Endothelial cell of umbilical vein (primary cell): ENCODE measurements at regions not wholly inside any gene's neighbourhood (a gene's known extent, or its start where the extent isn't known, plus 50 kb on each side); places are given as distances from the start of the nearest gene placed in this dataset.

Source experiments
- BruUV-seq: library from RNA; stranded (reverse); fragments of 400-500 nt; replicated peaks from 2 replicates; lab custom pipeline; 2021; lab: Mats Ljungman, UMichigan
- CTCF ChIA-PET: fragments of 300-600, 350-600 bp; sonication (Branson Sonifier 250); formaldehyde crosslinking; loops from one replicate; lab custom pipeline; 2021; ENCODE audit warnings: antibody characterized with exemption, inconsistent platforms; lab: Charles Lee
- POLR2A ChIA-PET: fragments of 300-600, 350-600 bp; sonication (Branson Sonifier 250); formaldehyde crosslinking; loops from one replicate; lab custom pipeline; 2021; ENCODE audit warnings: antibody characterized with exemption, inconsistent platforms; lab: Charles Lee
- DNase-seq: peaks from one replicate; pipeline ENCODE4 v3.0.0-alpha.2; 2011; ENCODE audit warnings: low read depth, low spot score
- FAIRE-seq: peaks from 2 replicates; lab custom pipeline; 2011; peaks lifted over from hg19 to GRCh38; lab: Jason Lieb, UNC
- H2AFZ ChIP-seq: 2 replicates; pipeline ENCODE4 v1.6.0; 2012; ENCODE audit warnings: low read depth, low read length, control low read depth, inconsistent platforms
- H3K27ac ChIP-seq: 2 replicates; pipeline ENCODE4 v1.5.1; 2011; ENCODE audit warnings: low read depth, mild to moderate bottlenecking, control low read depth, low read length, moderate library complexity; ENCODE audit not compliant: insufficient read depth
- H3K27me3 ChIP-seq, 2 experiments: 2 replicates each; pipeline versions ENCODE4 v1.6.0 to v1.6.1; 2011; ENCODE audit warnings: low read length in 2 of 2, mixed read lengths in 1 of 2; ENCODE audit not compliant: control insufficient read depth in 2 of 2, insufficient read depth in 2 of 2
- H3K36me3 ChIP-seq, 2 experiments: 2 replicates in 1 of 2; 3 replicates in 1 of 2; pipeline ENCODE4 v1.5.1; 2011; ENCODE audit warnings: low read length in 2 of 2, mild to moderate bottlenecking in 1 of 2, moderate library complexity in 1 of 2; ENCODE audit not compliant: control insufficient read depth in 2 of 2, insufficient read depth in 2 of 2; ENCODE audit errors: extremely low read depth in 1 of 2
- H3K4me1 ChIP-seq: 3 replicates; pipeline ENCODE4 v1.5.1; 2011; ENCODE audit warnings: mild to moderate bottlenecking, low read length; ENCODE audit not compliant: control insufficient read depth, insufficient read depth; ENCODE audit errors: extremely low read depth
- H3K4me2 ChIP-seq: 2 replicates; pipeline ENCODE4 v1.6.1; 2011; ENCODE audit warnings: low read length, control low read depth, mixed read lengths; ENCODE audit not compliant: insufficient read depth
- H3K4me3 ChIP-seq, 3 experiments: fragments of 200-600 bp in 1 of 3; sonication (generic), shearing (Covaris generic) in 1 of 3; replicated peaks in 1 of 3; 2 replicates each; pipeline ENCODE4 v1.5.1; 2011 to 2016; ENCODE audit warnings: control low read depth in 3 of 3, low read length in 3 of 3, mild to moderate bottlenecking in 2 of 3, inconsistent platforms in 1 of 3, low read depth in 1 of 3, moderate library complexity in 1 of 3; ENCODE audit not compliant: insufficient read depth in 1 of 3
- H3K79me2 ChIP-seq: 2 replicates; pipeline ENCODE4 v1.6.0; 2012; ENCODE audit warnings: low read length, inconsistent platforms; ENCODE audit not compliant: control insufficient read depth, insufficient read depth
- H3K9ac ChIP-seq: replicated peaks from 2 replicates; pipeline ENCODE3; 2011; ENCODE audit warnings: low read length, control low read depth; ENCODE audit not compliant: insufficient read depth; ENCODE audit errors: extremely low read depth
- H3K9me1 ChIP-seq: replicated peaks from 3 replicates; pipeline ENCODE4 v1.6.0; 2011; ENCODE audit warnings: mild to moderate bottlenecking, low read length; ENCODE audit not compliant: control insufficient read depth, insufficient read depth; ENCODE audit errors: extremely low read depth
- H3K9me3 ChIP-seq: replicated peaks from 2 replicates; pipeline ENCODE4 v1.5.1; 2012; ENCODE audit warnings: low read length, inconsistent platforms; ENCODE audit not compliant: control insufficient read depth, insufficient read depth
- H4K20me1 ChIP-seq: replicated peaks from 2 replicates; pipeline ENCODE3; 2011; ENCODE audit warnings: mild to moderate bottlenecking, low read length; ENCODE audit not compliant: control insufficient read depth, insufficient read depth; ENCODE audit errors: extremely low read depth
- CTCF ChIP-seq, 2 donors: IDR thresholded peaks; 1 replicate in 1 of 2; 2 replicates in 1 of 2; pipeline ENCODE4 v1.5.1; 2011; ENCODE audit warnings: low read length in 2 of 2, mild to moderate bottlenecking in 2 of 2, moderate library complexity in 2 of 2, control low read depth in 1 of 2, inconsistent platforms in 1 of 2, low read depth in 1 of 2; ENCODE audit not compliant: insufficient read depth in 1 of 2; ENCODE audit errors: extremely low read depth in 1 of 2
- EZH2 ChIP-seq: IDR thresholded peaks from 2 replicates; pipeline ENCODE4 v1.6.1; 2012; ENCODE audit warnings: borderline replicate concordance, low read depth, mild to moderate bottlenecking, moderate library complexity, low read length, inconsistent platforms; ENCODE audit not compliant: severe bottlenecking
- GATA2 ChIP-seq: IDR thresholded peaks from 2 replicates; pipeline ENCODE4 v1.7.0; 2011; ENCODE audit warnings: low read depth, mild to moderate bottlenecking, moderate library complexity, mixed read lengths, low read length; ENCODE audit not compliant: insufficient read length, insufficient read depth
- JUN ChIP-seq: IDR thresholded peaks from 2 replicates; pipeline ENCODE4 v1.6.1; 2011; ENCODE audit warnings: borderline replicate concordance, low read depth; ENCODE audit not compliant: insufficient read length, insufficient read depth
- MAX ChIP-seq: IDR thresholded peaks from 2 replicates; pipeline ENCODE4 v1.6.1; 2011; ENCODE audit not compliant: insufficient read depth, insufficient read length
- POLR2A ChIP-seq: IDR thresholded peaks from 2 replicates; pipeline ENCODE4 v1.6.1; 2012; ENCODE audit warnings: low read depth, mild to moderate bottlenecking, control low read depth, low read length
- dilution Hi-C: fragments of 300-500 bp; cut with MboI; formaldehyde crosslinking; loops from one replicate; pipeline ENCODE4 v1.15.0; 2019; ENCODE audit warnings: low sequenced_read_pairs; ENCODE audit not compliant: extremely low pct_ligation_motif_present
- intact Hi-C: fragments of 100-400 bp; cut with micrococcal nuclease; formaldehyde crosslinking; loops from one replicate; pipeline ENCODE4 v1.10.0; 2022

GRCh38 chr4:176568238-176568637 is 224.5 kb downstream of the VEGFC start:
- no peaks in the 10 kb centered on the region for H4K20me1 ChIP-seq
- peaks cover 0 to 3% of the 10 kb centered on the region in 2 experiments for H3K27me3 ChIP-seq
- H3K36me3 ChIP-seq, result no peaks in the 10 kb centered on the region
- H2AFZ ChIP-seq, result no peak overlapping the region
- DNase-seq (no peak), FAIRE-seq (no peak)
- no peak overlapping the region for H3K27ac ChIP-seq
- no TSS peak for BruUV-seq
- no peaks in the 10 kb centered on the region for H3K9me1 ChIP-seq
- no peak overlapping the region for H3K4me2 ChIP-seq
- dilution Hi-C loops, result no loop called here
- H3K79me2 ChIP-seq, result no peaks in the 10 kb centered on the region
- H3K9me3 ChIP-seq, result no peaks in the 10 kb centered on the region
- no peak overlapping the region for H3K9ac ChIP-seq
- intact Hi-C loops, result loop anchor here (5.0 kb wide), 2 partner anchors 224 to 479 kb away; partner anchors contain the start of gene VEGFC
- ChIA-PET POLR2A (no interaction called here), CTCF (no interaction called here)
- H3K4me1 ChIP-seq, result peaks cover 3% of the 10 kb centered on the region
- TF ChIP-seq EZH2, result no peak
- no peak overlapping the region for H3K4me3 ChIP-seq

- Histone ChIP-seq H3K79me2 (no peaks in the 10 kb centered on the region), H4K20me1 (no peaks in the 10 kb centered on the region), H3K27ac (no peak overlapping the region), H3K9ac (no peak overlapping the region), H3K27me3 (peaks cover 2 to 7% of the 10 kb centered on the region in 2 experiments), H3K36me3 (no peaks in the 10 kb centered on the region), H3K4me3 (no peak overlapping the region), H3K4me2 (no peak overlapping the region), H2AFZ (no peak overlapping the region), H3K4me1 (peaks cover 3% of the 10 kb centered on the region), H3K9me1 (no peaks in the 10 kb centered on the region), H3K9me3 (no peaks in the 10 kb centered on the region)
- DNase-seq, result peak; percentile 15
- dilution Hi-C loops (no loop called here), intact Hi-C loops (loop anchor here (5.0 kb wide), 2 partner anchors 223 to 478 kb away; partner anchors contain the start of gene VEGFC)
- ChIA-PET POLR2A (no interaction called here), CTCF (interaction anchor here (1.2 to 1.9 kb wide), 2 partner anchors 10 to 478 kb away, joined by 3 to 8 read pairs; no protein-coding TSS in a partner anchor)
- TF ChIP-seq JUN (no peak), MAX (no peak), CTCF (IDR thresholded peaks at IDR 0.05; ENCODE audit: extremely low read depth in 1 of 2, insufficient read depth in 1 of 2, low read depth in 1 of 2, low read length in 2 of 2) (no peak), GATA2 (no peak), POLR2A (no peak), EZH2 (no peak)
- no TSS peak for BruUV-seq
- peak; percentile 48 for FAIRE-seq
Measured at GRCh38 chr4:176569301-176569700, 223.4 kb downstream of the VEGFC start.
